CD14-positive monocyte (primary cell): ENCODE measurements at regions not wholly inside any gene's neighbourhood (a gene's known extent, or its start where the extent isn't known, plus 50 kb on each side); places are given as distances from the start of the nearest gene placed in this dataset.

Source experiments
- DNase-seq, 3 donors: peaks; one replicate each; pipeline ENCODE4 v3.0.0-alpha.2; 2011 to 2022
- H2AFZ ChIP-seq: 2 replicates; pipeline ENCODE4 v1.6.0; 2012; ENCODE audit warnings: mild to moderate bottlenecking, low read depth, low read length, inconsistent platforms; ENCODE audit not compliant: insufficient read depth, poor library complexity, severe bottlenecking
- H3K27ac ChIP-seq, 2 donors: 1 replicate in 1 of 2; 2 replicates in 1 of 2; pipeline ENCODE4 v1.5.1; 2012 to 2013; ENCODE audit warnings: low read length in 2 of 2, control low read depth in 1 of 2, inconsistent platforms in 1 of 2, low read depth in 1 of 2, mild to moderate bottlenecking in 1 of 2
- H3K27me3 ChIP-seq, 2 donors: one replicate each; pipeline versions ENCODE4 v1.6.0 to v1.6.1; 2011 to 2013; ENCODE audit warnings: low read length in 2 of 2; ENCODE audit not compliant: control insufficient read depth in 2 of 2, insufficient read depth in 2 of 2
- H3K36me3 ChIP-seq, 2 donors: replicated peaks in 1 of 2; 1 replicate in 1 of 2; 2 replicates in 1 of 2; pipeline versions ENCODE4 v1.5.1 to v1.6.1; 2012 to 2013; ENCODE audit warnings: low read length in 2 of 2, control low read depth in 1 of 2, inconsistent platforms in 1 of 2, mild to moderate bottlenecking in 1 of 2; ENCODE audit not compliant: insufficient read depth in 2 of 2, control insufficient read depth in 1 of 2
- H3K4me1 ChIP-seq, 2 donors: 1 replicate in 1 of 2; 2 replicates in 1 of 2; pipeline versions ENCODE4 v1.5.1 to v1.6.1; 2012 to 2013; ENCODE audit warnings: low read length in 2 of 2, control low read depth in 1 of 2, inconsistent platforms in 1 of 2, mild to moderate bottlenecking in 1 of 2, moderate library complexity in 1 of 2; ENCODE audit not compliant: insufficient read depth in 2 of 2, control insufficient read depth in 1 of 2
- H3K4me2 ChIP-seq: replicated peaks from 2 replicates; pipeline ENCODE3; 2012; ENCODE audit warnings: low read length, moderate library complexity, mild to moderate bottlenecking; ENCODE audit not compliant: poor library complexity, severe bottlenecking; ENCODE audit errors: extremely low read depth
- H3K4me3 ChIP-seq, 3 experiments: fragments of 200-600 bp in 1 of 3; sonication (generic) in 1 of 3; replicated peaks in 1 of 3; 1 replicate in 2 of 3; 2 replicates in 1 of 3; pipeline ENCODE4 v1.5.1; 2011 to 2013; ENCODE audit warnings: low read length in 3 of 3, mild to moderate bottlenecking in 3 of 3, control low read depth in 2 of 3, low read depth in 2 of 3, inconsistent platforms in 1 of 3, moderate library complexity in 1 of 3
- H3K79me2 ChIP-seq: 2 replicates; pipeline ENCODE4 v1.6.0; 2012; ENCODE audit warnings: mild to moderate bottlenecking, control low read depth, inconsistent platforms, low read length, moderate library complexity; ENCODE audit not compliant: insufficient read depth
- H3K9ac ChIP-seq: 2 replicates; pipeline ENCODE4 v1.6.0; 2017; ENCODE audit warnings: low read length, mild to moderate bottlenecking; ENCODE audit not compliant: insufficient read depth, poor library complexity, severe bottlenecking
- H3K9me3 ChIP-seq, 2 donors: replicated peaks in 1 of 2; 1 replicate in 1 of 2; 2 replicates in 1 of 2; pipeline versions ENCODE4 v1.5.1 to v1.6.1; 2012 to 2013; ENCODE audit warnings: low read length in 2 of 2, control low read depth in 1 of 2; ENCODE audit not compliant: control insufficient read depth in 1 of 2, insufficient read depth in 1 of 2
- H4K20me1 ChIP-seq: 2 replicates; pipeline ENCODE4 v1.6.0; 2012; ENCODE audit warnings: mild to moderate bottlenecking, low read length, control low read depth, moderate library complexity; ENCODE audit not compliant: insufficient read depth
- H3K27ac Mint-ChIP-seq, 7 donors: one replicate each; pipeline ENCODE4 v1.8.0; 2020; ENCODE audit warnings: mild to moderate bottlenecking in 7 of 7, mixed read lengths in 7 of 7, moderate library complexity in 6 of 7, inconsistent platforms in 2 of 7
- H3K27me3 Mint-ChIP-seq, 3 donors: one replicate each; pipeline ENCODE4 v1.8.0; 2021 to 2022; ENCODE audit warnings: low read depth in 3 of 3, mild to moderate bottlenecking in 3 of 3, mixed read lengths in 3 of 3, moderate library complexity in 3 of 3, inconsistent platforms in 1 of 3
- H3K36me3 Mint-ChIP-seq, 2 donors: one replicate each; pipeline ENCODE4 v1.8.0; 2020; ENCODE audit warnings: mixed read lengths in 2 of 2, inconsistent platforms in 1 of 2, mild to moderate bottlenecking in 1 of 2
- H3K4me1 Mint-ChIP-seq: one replicate; pipeline ENCODE4 v1.8.0; 2020; ENCODE audit warnings: mild to moderate bottlenecking, mixed read lengths
- H3K4me3 Mint-ChIP-seq, 2 donors: one replicate each; pipeline ENCODE4 v1.8.0; 2020; ENCODE audit warnings: mild to moderate bottlenecking in 2 of 2, mixed read lengths in 2 of 2, moderate library complexity in 1 of 2
- H3K9me3 Mint-ChIP-seq, 7 donors: one replicate each; pipeline ENCODE4 v1.8.0; 2020 to 2022; ENCODE audit warnings: mixed read lengths in 7 of 7, mild to moderate bottlenecking in 6 of 7, moderate library complexity in 6 of 7, inconsistent platforms in 2 of 7
- WGBS: methylation state at CpG from one replicate; pipeline ENCODE4 v1.1.5; 2013; ENCODE audit warnings: missing lambda C conversion rate; ENCODE audit not compliant: insufficient coverage; 5-methylcytosine and 5-hydroxymethylcytosine counted together
- intact Hi-C, 2 donors: fragments of 100-400 bp; cut with micrococcal nuclease; formaldehyde crosslinking; loops; one replicate each; pipeline versions ENCODE4 v1.15.0 to v1.15.1; 2023
- TF ChIP-seq, protein P1 (sequence below): fragments of 200-600 bp; IDR thresholded peaks from one replicate; pipeline ENCODE4 v1.8.0; 2022; ENCODE audit warnings: antibody characterized with exemption, mild to moderate bottlenecking

DNA sequence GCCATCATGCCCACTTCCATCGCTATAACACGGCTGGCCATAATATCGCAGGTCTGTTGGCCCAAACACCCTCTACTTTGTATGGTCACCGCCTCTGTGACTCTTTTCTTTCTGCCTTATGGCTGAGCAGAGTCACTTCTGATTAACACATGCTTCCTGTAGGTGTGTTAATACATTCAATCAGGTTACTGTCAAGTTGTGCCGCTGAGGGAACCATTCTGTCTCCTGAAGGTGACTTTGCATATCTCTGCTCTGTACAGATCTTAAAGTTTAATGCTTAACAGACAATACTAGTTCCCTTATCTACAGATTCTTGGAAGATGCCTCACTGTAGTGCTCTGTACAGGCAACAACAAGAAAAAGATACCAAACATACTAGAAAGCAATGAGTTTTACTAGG is 393.1 kb downstream of the CADM1 start:
- no peaks in the 10 kb centered on the region for H3K27me3 ChIP-seq
- H3K4me1 Mint-ChIP-seq: no peaks in the 10 kb centered on the region
- peaks cover 0 to 2% (median 0%) of the 10 kb centered on the region in 3 donors for H3K27me3 Mint-ChIP-seq
- DNase-seq: no peak
- H3K4me1 ChIP-seq: no peaks in the 10 kb centered on the region
- no peak overlapping the region for H3K9ac ChIP-seq
- H3K79me2 ChIP-seq: no peaks in the 10 kb centered on the region
- H3K9me3 Mint-ChIP-seq: peaks cover 0 to 3% (median 0%) of the 10 kb centered on the region in 7 donors
- 95% methylated on average over 3 of the region's 5 CpGs for WGBS
- H3K27ac ChIP-seq: no peak overlapping the region
- H3K4me2 ChIP-seq: no peak overlapping the region
- no peak overlapping the region for H3K27ac Mint-ChIP-seq
- intact Hi-C loops: no loop called here
- no peaks in the 10 kb centered on the region for H3K9me3 ChIP-seq
- H2AFZ ChIP-seq: no peak overlapping the region
- H3K36me3 ChIP-seq: no peaks in the 10 kb centered on the region
- H4K20me1 ChIP-seq: no peaks in the 10 kb centered on the region
- H3K36me3 Mint-ChIP-seq: no peaks in the 10 kb centered on the region
- TF ChIP-seq, protein P1, sequence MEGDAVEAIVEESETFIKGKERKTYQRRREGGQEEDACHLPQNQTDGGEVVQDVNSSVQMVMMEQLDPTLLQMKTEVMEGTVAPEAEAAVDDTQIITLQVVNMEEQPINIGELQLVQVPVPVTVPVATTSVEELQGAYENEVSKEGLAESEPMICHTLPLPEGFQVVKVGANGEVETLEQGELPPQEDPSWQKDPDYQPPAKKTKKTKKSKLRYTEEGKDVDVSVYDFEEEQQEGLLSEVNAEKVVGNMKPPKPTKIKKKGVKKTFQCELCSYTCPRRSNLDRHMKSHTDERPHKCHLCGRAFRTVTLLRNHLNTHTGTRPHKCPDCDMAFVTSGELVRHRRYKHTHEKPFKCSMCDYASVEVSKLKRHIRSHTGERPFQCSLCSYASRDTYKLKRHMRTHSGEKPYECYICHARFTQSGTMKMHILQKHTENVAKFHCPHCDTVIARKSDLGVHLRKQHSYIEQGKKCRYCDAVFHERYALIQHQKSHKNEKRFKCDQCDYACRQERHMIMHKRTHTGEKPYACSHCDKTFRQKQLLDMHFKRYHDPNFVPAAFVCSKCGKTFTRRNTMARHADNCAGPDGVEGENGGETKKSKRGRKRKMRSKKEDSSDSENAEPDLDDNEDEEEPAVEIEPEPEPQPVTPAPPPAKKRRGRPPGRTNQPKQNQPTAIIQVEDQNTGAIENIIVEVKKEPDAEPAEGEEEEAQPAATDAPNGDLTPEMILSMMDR: no peak
- no peak overlapping the region for H3K4me3 ChIP-seq
- H3K4me3 Mint-ChIP-seq: no peak overlapping the region

DNA sequence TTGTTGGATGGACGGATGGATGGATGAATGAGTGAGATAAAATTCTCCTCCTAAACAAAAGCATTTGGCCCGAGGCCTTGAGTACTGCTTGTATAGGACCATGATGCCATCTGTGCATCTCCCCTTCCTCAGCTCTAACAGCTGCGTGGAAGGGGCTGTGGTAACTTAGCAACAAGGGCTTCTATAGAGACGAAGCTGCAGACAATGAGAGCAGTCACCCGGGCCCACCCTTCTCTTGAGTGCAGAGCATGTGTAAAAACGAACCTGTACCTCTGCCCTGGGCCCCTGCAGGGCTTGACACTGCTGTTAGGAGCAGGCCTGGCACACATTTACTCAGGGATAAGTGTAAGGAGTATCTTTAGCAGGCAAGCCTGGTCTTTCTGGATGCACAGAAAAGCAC is 391.5 kb downstream of the CADM1 start:
- Mint-ChIP-seq H3K4me1 (no peaks in the 10 kb centered on the region), H3K4me3 (no peak overlapping the region), H3K27ac (no peak overlapping the region), H3K27me3 (peaks cover 0 to 2% (median 0%) of the 10 kb centered on the region in 3 donors), H3K9me3 (peaks cover 0 to 3% (median 0%) of the 10 kb centered on the region in 7 donors), H3K36me3 (no peaks in the 10 kb centered on the region)
- intact Hi-C loops: no loop called here
- H3K4me1 ChIP-seq: no peaks in the 10 kb centered on the region
- 40% methylated on average over 2 of the region's 6 CpGs for WGBS
- H3K9me3 ChIP-seq: no peaks in the 10 kb centered on the region
- TF ChIP-seq, protein P1: no peak
- H3K4me3 ChIP-seq: no peak overlapping the region
- H4K20me1 ChIP-seq: no peaks in the 10 kb centered on the region
- no peak overlapping the region for H3K4me2 ChIP-seq
- no peak overlapping the region for H3K27ac ChIP-seq
- H3K36me3 ChIP-seq: no peaks in the 10 kb centered on the region
- no peak overlapping the region for H3K9ac ChIP-seq
- no peak overlapping the region for H2AFZ ChIP-seq
- H3K27me3 ChIP-seq: no peaks in the 10 kb centered on the region
- DNase-seq: no peak
- H3K79me2 ChIP-seq: no peaks in the 10 kb centered on the region
